HUES64 (cell line): ENCODE measurements at regions not wholly inside any gene's neighbourhood (a gene's known extent, or its start where the extent isn't known, plus 50 kb on each side); places are given as distances from the start of the nearest gene placed in this dataset.
"Not testable (repeated sequence)": the region's sequence is repeated elsewhere in the genome, so short reads cannot be mapped to it uniquely, and the experiment has no call there.

Experiments used
- H3K27ac ChIP-seq: 2 replicates; pipeline ENCODE4 v1.7.0; 2013; ENCODE audit warnings: low read depth, low read length, inconsistent platforms
- H3K27me3 ChIP-seq: 2 replicates; pipeline ENCODE4 v1.6.1; 2013; ENCODE audit warnings: mild to moderate bottlenecking, low read length; ENCODE audit not compliant: insufficient read depth
- H3K36me3 ChIP-seq: 2 replicates; pipeline ENCODE4 v1.6.1; 2013; ENCODE audit warnings: mild to moderate bottlenecking, low read length; ENCODE audit not compliant: insufficient read depth
- H3K4me1 ChIP-seq: 2 replicates; pipeline ENCODE4 v1.6.1; 2013; ENCODE audit warnings: mild to moderate bottlenecking, low read length, moderate library complexity; ENCODE audit not compliant: insufficient read depth
- H3K4me3 ChIP-seq: 2 replicates; pipeline ENCODE4 v1.5.1; 2013; ENCODE audit warnings: mild to moderate bottlenecking, low read length, moderate library complexity
- H3K9ac ChIP-seq: 2 replicates; pipeline ENCODE4 v1.6.1; 2013; ENCODE audit warnings: mild to moderate bottlenecking, low read depth, low read length
- H3K9me3 ChIP-seq: 2 replicates; pipeline ENCODE4 v1.6.1; 2013; ENCODE audit warnings: low read depth, low read length; ENCODE audit not compliant: insufficient read depth
- WGBS: fragments of 150-250, 120-280 bp; methylation state at CpG from one replicate; pipeline ENCODE4 v1.1.7; 2013; ENCODE audit warnings: missing lambda C conversion rate; 5-methylcytosine and 5-hydroxymethylcytosine counted together

DNA sequence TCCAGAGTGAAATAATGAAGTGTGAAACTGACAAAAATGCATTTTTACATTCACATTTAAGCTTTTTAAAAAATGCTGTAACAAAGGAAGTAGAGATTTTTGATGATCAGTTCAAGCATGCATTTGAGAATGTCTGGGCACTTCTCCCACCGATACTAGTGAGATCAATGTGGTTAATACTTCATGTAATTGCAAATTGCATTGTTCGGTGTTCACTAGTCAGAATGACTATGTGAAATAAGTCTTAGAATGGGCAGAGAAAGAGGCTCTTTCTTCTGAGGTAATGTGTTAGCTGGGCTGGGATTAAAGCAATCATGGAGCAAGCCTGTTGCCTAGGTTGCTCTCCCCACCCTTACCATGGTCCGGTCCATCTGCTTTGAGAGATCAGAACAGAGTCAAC, 587.0 kb upstream of the GRM7 start:
- Histone ChIP-seq H3K4me1 (no peaks in the 10 kb centered on the region), H3K9me3 (peaks cover 11% of the 10 kb centered on the region), H3K27me3 (no peaks in the 10 kb centered on the region), H3K9ac (no peak overlapping the region), H3K4me3 (no peak overlapping the region), H3K36me3 (no peaks in the 10 kb centered on the region), H3K27ac (no peak overlapping the region)
- WGBS = 99% methylated on average over 3 of the region's 3 CpGs

DNA sequence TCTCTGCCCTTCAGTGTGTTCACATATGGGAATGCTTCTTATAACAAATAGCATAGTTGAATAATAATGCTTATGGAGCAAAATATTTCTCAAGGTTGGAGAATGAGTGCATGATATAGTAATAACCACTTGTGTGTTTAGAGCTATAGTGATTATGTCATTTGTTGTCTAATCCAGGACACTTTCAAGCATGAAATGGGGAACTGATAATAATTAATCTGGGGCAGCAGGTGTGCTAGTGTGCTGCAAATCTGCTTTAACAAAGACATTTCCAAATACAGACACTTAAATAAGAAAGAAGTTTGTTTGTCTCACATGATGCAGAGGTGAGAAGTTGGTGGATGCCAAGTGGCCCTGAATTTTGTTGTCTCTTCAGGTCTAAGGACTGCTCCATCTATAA, 579.3 kb upstream of the GRM7 start:
- Histone ChIP-seq H3K27ac (no peak overlapping the region), H3K4me3 (no peak overlapping the region), H3K27me3 (no peaks in the 10 kb centered on the region), H3K9me3 (no peaks in the 10 kb centered on the region), H3K4me1 (0 out of 2 replicates have a peak, but pooled peaks cover 4% of the 10 kb centered on the region), H3K36me3 (no peaks in the 10 kb centered on the region), H3K9ac (no peak overlapping the region)

DNA sequence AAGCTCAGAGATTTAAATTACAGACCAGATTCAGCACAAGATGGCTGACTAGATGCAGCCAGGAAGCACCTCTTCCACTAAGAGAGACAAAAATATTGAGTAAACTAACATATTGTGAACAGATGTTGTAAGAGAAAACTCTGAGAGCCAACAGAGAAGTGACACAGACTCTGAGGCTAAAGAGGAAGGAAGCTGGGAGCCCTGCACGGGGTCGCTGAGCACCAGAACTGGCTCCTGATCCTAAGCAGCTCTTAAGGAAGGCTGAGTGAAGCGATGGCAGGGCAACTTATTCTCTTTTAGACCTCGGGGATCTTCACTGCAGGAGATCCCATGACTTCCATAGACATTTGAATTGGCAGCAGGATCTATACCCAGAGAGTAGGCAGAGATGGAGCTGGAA, 578.0 kb upstream of the GRM7 start:
- Histone ChIP-seq H3K9me3 (no peaks in the 10 kb centered on the region), H3K4me1 (0 out of 2 replicates have a peak, but pooled peaks cover 4% of the 10 kb centered on the region), H3K36me3 (no peaks in the 10 kb centered on the region), H3K27me3 (no peaks in the 10 kb centered on the region), H3K9ac (no peak overlapping the region), H3K27ac (no peak overlapping the region), H3K4me3 (no peak overlapping the region)
- 96% methylated on average over 4 of the region's 4 CpGs for WGBS

DNA sequence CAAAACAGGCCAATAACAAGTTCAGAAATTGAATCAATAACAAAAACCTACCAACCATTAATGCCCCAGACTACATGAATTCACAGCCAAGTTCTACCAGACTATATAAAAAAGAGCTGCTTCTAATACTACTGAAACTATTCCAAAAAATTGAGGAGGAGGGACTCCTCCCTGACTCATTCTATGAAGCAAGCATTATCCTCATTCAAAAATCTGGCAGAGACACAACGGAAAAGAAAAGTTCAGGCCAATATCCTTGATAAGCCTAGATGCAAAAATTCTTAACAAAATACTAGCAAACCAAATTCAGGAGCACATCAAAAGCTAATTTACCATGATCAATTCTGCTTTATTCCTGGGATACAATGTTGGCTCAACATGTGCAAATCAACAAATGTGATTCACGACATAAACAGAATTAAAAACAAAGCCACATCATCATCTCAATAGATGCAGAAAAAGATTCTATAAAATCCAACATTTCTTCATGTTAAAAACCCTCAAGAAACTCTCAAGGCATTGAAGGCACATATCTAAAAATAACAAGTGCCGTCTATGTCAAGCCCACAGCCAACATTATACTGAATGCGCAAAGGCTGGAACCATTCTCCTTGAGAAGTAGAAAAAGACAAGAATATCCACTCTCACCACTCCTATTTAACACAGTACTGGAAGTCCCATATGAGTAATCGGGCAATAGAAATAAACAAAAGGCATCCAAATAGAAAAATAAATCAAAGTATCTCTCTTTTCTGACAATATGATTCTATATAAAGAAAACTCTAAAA, 573.6 kb upstream of the GRM7 start:
- H3K9ac ChIP-seq = no peak overlapping the region
- 74% methylated on average over 5 of the region's 5 CpGs for WGBS
- no peak overlapping the region for H3K27ac ChIP-seq
- no peaks in the 10 kb centered on the region for H3K27me3 ChIP-seq
- H3K4me1 ChIP-seq = 0 out of 2 replicates have a peak, but pooled peaks cover 4% of the 10 kb centered on the region
- no peaks in the 10 kb centered on the region for H3K36me3 ChIP-seq
- H3K4me3 ChIP-seq = no peak overlapping the region
- H3K9me3 ChIP-seq = peaks cover 25% of the 10 kb centered on the region; the same call in 1 of the 2 replicates

DNA sequence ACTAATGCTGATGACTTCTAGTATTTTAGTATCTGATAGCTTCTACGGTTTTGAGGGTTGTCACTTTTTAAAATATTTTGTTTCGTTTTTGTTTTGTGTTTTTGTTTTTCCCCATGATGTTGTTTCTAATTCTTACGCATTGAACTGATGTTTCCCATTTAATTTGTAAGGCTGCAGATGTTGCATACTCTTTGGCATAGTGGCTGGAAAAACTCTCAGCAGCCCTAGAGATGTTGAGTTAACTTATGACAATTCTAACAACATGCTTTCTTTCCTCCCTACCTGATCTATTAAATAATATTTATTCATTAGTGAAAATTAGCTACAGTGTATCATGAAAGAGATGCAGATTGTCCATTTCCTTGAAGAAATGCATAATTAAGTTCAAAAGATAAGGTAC, 559.3 kb upstream of the GRM7 start:
- H3K27me3 ChIP-seq = no peaks in the 10 kb centered on the region
- no peak overlapping the region for H3K9ac ChIP-seq
- H3K4me1 ChIP-seq = no peaks in the 10 kb centered on the region
- H3K27ac ChIP-seq = no peak overlapping the region
- no peaks in the 10 kb centered on the region; the same call in 1 of the 2 replicates for H3K9me3 ChIP-seq
- no peak overlapping the region for H3K4me3 ChIP-seq
- WGBS = 93% methylated on average over 3 of the region's 3 CpGs
- no peaks in the 10 kb centered on the region for H3K36me3 ChIP-seq

DNA sequence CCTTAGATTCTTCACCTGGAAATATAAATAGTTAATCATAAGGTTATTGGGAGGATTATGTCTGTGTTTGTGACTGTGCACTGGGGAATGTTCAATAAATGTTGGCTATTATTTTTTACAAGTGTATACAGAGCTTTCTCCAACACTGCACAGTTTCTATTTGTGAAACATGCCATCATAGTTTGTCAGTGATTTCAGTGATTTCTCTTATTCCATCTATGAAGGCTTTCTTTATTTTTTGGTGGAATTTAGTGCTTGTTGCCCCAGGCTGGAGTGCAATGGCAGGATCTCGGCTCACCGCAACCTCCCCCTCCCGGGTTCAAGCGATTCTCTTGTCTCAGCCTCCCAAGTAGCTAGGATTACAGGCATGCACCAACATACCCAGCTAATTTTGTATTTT, 545.0 kb upstream of the GRM7 start:
- H3K27ac ChIP-seq = no peak overlapping the region
- no peaks in the 10 kb centered on the region for H3K27me3 ChIP-seq
- H3K9me3 ChIP-seq = no peaks in the 10 kb centered on the region
- no peak overlapping the region for H3K9ac ChIP-seq
- H3K36me3 ChIP-seq = no peaks in the 10 kb centered on the region
- H3K4me3 ChIP-seq = no peak overlapping the region
- no peaks in the 10 kb centered on the region for H3K4me1 ChIP-seq
- WGBS = 93% methylated on average over 4 of the region's 4 CpGs

DNA sequence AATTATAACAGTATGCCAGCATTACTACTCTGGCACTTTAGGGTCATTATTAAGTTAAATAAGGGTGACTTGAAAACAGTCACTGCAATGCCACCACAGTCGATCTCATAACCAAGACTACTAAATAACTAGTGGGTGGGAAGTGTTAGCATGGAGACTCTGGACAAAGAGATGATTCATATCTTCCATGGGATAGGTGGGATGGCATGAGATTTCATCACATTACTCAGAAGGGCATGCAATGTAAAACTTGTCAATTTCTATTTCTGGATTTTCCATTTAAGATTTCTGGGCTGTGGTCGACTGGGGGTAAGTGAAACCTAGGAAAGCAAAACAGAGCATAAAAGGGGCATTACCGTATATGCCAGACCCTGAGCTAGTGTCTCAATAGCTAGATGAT, 538.9 kb upstream of the GRM7 start:
- H3K9me3 ChIP-seq = no peaks in the 10 kb centered on the region
- no peaks in the 10 kb centered on the region for H3K36me3 ChIP-seq
- H3K4me1 ChIP-seq = no peaks in the 10 kb centered on the region
- no peaks in the 10 kb centered on the region for H3K27me3 ChIP-seq
- 88% methylated on average over 2 of the region's 3 CpGs for WGBS
- no peak overlapping the region for H3K27ac ChIP-seq
- no peak overlapping the region for H3K4me3 ChIP-seq
- no peak overlapping the region for H3K9ac ChIP-seq

DNA sequence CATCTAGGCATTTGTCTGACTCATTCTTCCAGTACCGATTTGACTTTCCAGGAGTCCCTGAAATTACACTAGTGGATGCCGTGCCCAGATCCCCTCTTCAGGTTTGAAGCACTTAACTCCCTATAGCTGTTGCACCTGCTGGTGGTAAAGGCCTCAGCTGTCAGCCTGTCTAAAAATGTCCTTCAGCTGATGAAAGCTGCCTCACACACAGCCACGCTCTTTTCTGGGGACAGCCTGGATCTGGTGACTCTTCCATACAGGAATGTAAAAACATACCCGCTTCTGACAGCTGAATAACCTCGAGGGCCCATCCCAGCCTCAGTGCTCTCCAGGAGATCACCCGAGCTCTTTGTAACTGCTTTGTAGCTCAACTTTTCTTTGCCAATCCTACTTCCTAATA, 534.1 kb upstream of the GRM7 start:
- Histone ChIP-seq H3K9ac (no peak overlapping the region), H3K27me3 (no peaks in the 10 kb centered on the region)

DNA sequence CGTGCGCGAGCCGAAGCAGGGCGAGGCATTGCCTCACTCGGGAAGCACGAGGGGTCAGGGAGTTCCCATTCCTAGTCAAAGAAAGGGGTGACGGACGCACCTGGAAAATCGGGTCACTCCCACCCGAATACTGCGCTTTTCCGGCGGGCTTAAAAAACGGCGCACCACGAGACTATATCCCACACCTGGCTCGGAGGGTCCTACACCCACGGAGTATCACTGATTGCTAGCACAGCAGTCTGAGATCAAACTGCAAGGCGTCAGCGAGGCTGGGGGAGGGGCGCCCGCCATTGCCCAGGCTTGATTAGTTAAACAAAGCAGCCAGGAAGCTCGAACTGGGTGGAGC, 520.0 kb upstream of the GRM7 start:
- not testable (repeated sequence) for H3K27ac ChIP-seq, H3K4me3 ChIP-seq, H3K9ac ChIP-seq, H3K9me3 ChIP-seq, H3K36me3 ChIP-seq, H3K27me3 ChIP-seq, H3K4me1 ChIP-seq
- 94% methylated on average over 24 of the region's 24 CpGs for WGBS

More for the DNA sequence above, 534.1 kb upstream of the GRM7 start:
- Histone ChIP-seq H3K27ac (no peak overlapping the region), H3K4me3 (no peak overlapping the region), H3K4me1 (no peaks in the 10 kb centered on the region), H3K9me3 (no peaks in the 10 kb centered on the region), H3K36me3 (no peaks in the 10 kb centered on the region)
- 69% methylated on average over 6 of the region's 6 CpGs for WGBS

DNA sequence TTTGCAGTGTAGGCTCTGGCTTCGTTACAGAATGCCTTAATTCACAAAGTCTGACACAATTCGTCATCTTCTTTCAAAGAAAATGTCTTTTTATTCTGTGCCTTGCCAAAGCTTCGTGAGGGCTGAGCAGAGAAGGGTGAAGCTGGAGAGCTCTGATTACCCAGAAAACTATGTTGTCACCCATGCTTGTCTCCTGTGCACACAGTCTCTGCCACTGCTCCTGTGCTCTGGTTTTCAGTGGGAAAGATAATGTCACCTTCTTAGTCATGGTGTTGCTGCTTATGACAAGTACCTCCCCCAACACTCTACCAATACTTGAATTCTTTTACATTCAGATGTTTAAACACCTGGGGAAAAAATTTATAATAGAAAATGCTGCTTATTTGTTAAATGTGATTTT, 509.2 kb upstream of the GRM7 start:
- Histone ChIP-seq H3K9ac (no peak overlapping the region), H3K27me3 (no peaks in the 10 kb centered on the region), H3K36me3 (no peaks in the 10 kb centered on the region), H3K4me1 (no peaks in the 10 kb centered on the region), H3K4me3 (no peak overlapping the region), H3K27ac (no peak overlapping the region), H3K9me3 (no peaks in the 10 kb centered on the region)
- 88% methylated on average over 3 of the region's 3 CpGs for WGBS

DNA sequence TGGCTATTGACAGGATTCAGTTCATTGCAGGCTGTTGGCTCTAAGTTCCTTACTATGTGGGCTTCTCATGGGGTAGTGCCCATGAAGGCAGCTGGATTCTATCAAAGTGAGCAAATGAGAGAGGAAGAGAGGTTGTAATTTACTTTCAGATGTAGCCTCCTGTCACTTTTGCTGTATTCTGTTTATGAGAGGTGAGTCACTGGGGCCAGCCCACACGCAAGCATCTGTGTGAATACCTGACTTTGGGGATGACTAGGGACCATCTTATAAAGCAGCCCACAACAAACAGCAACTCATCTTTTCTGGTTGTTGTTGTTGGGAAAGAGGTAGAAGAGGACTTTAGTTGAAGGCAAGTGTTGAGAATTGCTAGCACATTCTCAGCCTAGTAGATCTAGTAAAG, 506.3 kb upstream of the GRM7 start:
- WGBS = 86% methylated on average over 1 of the region's 1 CpG
- H3K9ac ChIP-seq = no peak overlapping the region

DNA sequence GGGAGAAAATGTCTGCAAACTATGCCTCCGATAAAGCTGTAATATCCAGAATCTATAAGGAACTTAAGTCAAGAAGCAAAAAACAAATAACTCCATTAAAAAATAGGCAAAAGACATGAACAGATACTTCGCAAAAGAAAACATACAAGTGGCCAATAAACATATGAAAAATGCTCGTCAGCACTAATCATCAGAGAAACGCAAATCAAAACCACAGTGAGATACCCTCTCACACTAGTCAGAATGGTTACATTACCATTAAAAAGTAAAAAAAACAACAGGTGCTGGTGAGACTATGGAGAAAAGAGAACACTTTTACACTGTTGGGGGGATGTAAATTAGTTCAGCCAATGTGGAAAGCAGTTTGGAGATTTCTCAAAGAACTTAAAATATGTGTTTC, 498.5 kb upstream of the GRM7 start:
- Histone ChIP-seq H3K4me1 (peaks cover 5% of the 10 kb centered on the region; the same call in 1 of the 2 replicates), H3K9ac (no peak overlapping the region), H3K4me3 (no peak overlapping the region), H3K9me3 (no peaks in the 10 kb centered on the region), H3K27me3 (no peaks in the 10 kb centered on the region), H3K36me3 (no peaks in the 10 kb centered on the region), H3K27ac (no peak overlapping the region)
- 82% methylated on average over 4 of the region's 4 CpGs for WGBS

More for the DNA sequence above, 506.3 kb upstream of the GRM7 start:
- Histone ChIP-seq H3K36me3 (no peaks in the 10 kb centered on the region), H3K9me3 (no peaks in the 10 kb centered on the region), H3K4me3 (no peak overlapping the region), H3K4me1 (no peaks in the 10 kb centered on the region), H3K27me3 (no peaks in the 10 kb centered on the region), H3K27ac (no peak overlapping the region)
